RPMI8226 (cell line): ENCODE measurements at regions not wholly inside any gene's neighbourhood (a gene's known extent, or its start where the extent isn't known, plus 50 kb on each side); places are given as distances from the start of the nearest gene placed in this dataset.

Experiments
- DNase-seq: peaks from one replicate; pipeline ENCODE4 v3.0.0-alpha.2; 2015

- DNase-seq, result no peak
Observed at GRCh38 chr1:219521325-219521724, 91.6 kb downstream of the ZC3H11B start.

DNA sequence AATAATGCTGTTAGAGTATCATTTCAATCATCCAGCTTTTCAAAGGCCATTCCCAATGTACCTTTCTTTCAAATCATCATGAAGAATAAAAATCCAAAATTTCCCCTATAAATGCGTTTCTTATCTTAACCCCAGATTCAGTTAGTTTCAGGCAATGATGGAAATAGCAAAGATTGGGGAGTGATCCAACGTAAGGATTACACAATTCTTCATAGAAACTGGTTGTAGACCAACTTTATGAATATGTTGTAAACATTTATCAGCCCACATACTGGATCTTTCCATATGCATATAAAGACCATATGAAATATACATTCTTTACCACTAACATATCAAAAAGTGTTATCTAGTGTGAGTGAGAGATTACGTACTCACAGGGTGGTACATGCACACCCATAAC lies 92.7 kb downstream of the ZC3H11B start:
- DNase-seq, result no peak

- no peak for DNase-seq
Observed at GRCh38 chr1:219518907-219519248, 94.0 kb downstream of the ZC3H11B start.

- no peak for DNase-seq
Observed at GRCh38 chr1:219518168-219518906, 94.6 kb downstream of the ZC3H11B start.

GRCh38 chr1:219517031-219517430 lies 95.9 kb downstream of the ZC3H11B start:
- DNase-seq, result no peak

DNA sequence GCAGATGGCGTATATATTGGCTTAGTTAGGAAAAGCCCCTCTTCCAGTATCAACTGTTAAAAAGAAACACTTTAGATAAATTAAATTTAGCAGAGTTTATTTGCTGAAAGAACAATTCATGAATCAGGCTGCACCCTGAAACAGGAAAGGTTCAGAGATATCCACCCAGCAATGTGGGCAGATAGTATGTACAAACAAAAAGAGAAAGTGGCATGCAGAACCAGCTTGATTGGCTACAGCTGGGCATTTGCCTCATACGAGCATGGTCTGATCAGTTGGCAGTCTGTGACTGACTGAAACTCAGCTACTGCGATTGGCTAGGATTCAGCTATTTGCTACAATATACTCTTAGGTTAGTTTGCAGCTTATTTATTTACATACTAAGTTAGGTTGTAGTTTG lies 98.2 kb downstream of the ZC3H11B start:
- no peak for DNase-seq

DNA sequence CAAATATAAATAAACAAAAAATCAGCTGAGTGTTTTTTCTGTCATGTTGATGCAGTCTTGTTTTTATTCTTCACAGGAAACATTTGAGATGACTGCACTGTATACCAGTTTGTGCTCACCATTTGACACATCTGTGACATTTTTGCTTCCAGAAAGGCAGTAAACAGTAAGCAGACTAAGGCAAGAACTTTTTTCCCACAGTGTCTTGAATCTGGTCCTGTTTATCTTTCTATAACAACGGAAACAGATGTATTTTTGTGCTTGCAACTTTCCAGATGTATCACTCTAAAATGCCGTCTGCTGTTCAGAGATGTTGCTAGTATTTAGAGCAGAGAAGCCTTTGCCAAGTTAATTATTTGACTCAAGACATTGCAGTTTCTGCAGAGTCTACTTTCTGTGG lies 105.5 kb downstream of the ZC3H11B start:
- no peak for DNase-seq

- DNase-seq, result no peak
Observed at GRCh38 chr1:219506936-219507335, 106.0 kb downstream of the ZC3H11B start.

DNA sequence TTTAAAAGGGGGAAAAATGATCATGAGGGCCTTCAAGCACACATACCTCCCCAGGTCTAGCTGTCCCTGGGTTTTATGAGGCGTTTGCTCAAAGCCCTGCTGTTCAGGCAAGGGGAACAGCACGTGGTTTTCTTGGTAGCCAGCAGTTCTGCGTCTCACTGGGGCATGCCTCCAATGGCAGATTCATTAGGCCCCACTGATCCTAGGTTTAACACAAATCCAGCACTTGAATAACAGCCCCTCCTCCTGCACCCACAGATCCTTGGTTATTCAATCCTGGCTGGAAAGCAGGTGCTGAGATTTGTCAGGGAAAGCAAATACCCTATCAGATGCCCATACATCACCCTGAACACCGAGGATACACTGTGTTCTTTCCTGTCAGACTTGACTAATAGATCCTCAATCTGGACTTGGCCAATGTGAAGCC lies 106.4 kb downstream of the ZC3H11B start:
- DNase-seq, result no peak

GRCh38 chr1:219505886-219506285 lies 107.0 kb downstream of the ZC3H11B start:
- no peak for DNase-seq

DNA sequence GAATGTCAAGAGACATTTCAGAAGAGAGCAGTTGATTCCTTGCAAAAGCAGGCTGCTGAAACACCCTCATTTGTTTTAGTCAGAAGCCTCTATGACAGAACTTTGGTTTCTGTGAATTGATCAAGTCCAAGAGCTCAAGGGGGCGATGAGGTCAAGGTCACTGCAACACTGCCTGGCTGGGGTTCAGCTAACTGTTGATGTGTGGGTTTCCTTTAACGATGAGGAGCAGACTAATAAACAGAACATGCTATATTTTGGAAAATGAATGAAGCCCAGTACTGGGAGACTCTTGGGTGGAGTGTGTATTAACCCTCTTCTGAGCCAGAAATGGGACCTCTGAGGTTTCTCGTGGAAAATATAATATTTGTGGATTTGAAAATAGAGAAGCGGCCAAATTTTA lies 109.3 kb downstream of the ZC3H11B start:
- no peak for DNase-seq

DNA sequence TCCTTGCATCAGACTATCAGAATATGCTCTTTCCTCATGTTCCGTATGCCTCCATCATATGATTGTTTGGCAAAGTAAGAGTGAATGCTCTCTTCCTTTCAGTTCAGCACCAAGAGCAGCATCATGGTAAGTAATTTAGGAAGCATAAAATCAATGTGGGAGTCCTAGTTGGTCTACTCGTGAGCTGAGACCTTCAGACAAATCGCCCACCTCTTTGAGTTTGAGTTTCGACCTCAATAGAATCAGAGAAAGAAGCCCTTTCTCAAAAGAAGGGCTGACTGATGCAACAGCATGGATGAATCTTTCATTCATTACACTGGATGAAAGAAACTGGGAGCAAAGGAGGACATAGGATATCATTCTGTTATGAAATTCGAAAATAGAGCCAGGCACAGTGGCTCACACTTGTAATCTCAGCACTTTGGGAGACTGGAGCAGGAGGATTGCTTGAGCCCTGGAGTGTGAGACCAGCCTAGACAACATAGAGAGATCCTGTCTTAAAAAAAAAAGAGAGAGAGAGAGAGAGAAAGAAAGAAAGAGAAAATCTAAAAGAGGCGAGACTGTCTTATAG lies 112.5 kb downstream of the ZC3H11B start:
- no peak for DNase-seq

DNA sequence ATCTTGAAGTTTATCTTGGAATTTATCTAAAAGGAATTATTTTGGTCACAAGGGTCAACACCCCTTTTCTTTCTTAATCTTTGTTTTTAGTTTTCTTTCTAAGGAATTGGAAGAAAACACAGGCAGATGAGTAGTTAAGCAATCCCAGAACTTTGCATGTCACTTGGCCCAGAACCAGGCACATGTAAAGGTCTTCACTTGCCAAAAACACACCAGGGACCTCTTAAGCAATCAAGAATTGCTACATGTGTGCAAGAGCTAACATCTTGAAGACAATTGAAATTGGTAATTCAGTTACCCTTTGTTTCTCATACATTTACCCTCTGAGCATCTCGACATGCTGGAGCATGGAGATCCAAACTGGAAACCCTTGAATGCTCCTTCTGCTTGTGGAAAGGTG lies 114.2 kb downstream of the ZC3H11B start:
- no peak for DNase-seq

DNA sequence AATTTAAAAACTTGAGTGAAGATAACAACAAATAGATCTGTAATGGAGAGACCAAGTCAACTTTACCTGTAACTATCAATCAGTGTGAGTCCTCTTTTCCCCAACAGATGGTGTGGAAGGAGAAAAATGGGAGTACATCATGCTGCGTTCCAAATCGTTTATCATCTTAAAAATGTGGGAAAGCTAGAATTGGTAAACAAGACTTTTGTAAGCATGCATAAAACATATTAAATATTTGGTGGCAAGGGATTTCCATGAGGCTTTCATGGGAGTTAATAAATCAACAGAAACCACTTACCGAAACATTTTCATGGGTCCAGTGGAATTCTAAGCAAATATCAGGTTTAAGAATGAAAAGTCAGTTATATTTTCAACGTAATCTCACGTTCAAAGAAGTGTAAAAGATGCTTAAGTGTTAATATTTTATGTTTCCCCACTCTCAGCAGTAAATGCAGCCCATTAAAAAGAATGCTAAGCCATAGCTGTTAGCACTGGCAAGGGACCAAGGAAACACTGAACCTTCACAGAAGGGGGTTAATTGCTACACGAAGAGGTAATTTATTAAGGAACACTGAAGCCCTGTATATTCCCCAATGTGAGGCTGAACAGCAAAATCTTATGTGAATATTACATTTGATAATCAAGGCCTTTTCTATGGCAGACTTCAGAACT lies 117.0 kb downstream of the ZC3H11B start:
- DNase-seq, result no peak

DNA sequence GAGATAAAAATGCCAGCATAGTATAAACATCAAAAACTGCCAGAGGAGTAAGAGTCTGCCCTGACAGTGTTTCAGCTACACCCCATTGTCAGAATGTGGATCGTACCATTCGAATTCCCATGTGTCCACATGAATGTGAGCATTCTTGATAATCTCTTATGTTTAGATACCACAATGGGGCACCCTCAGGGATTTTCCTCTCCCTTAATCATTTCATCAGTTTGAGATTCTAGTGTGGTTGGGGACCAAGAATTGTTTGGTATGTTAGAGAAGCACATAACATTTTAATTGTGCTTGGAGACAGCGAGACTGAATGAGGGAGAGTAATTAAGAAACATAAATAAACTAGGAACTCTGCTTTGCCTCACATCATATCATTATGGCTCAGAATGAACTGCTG lies 120.2 kb downstream of the ZC3H11B start:
- no peak for DNase-seq

DNA sequence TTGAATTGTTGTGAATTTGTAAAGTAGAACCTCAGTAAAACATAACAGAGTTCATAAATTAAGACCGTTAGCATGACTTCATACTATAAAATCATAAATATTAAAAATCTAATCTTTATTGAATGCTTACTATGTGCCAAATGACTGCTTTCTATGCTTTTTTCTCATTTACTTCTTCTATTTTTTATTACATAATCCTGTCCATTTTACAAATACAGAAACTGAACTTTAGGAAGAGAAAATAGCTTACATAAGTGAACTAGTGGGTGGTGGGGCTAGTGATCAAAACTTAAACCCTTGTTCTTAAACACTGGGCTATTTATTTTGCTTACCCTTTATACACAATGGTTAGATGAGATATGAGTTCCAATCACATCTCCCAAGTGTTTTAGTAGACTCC lies 122.3 kb downstream of the ZC3H11B start:
- no peak for DNase-seq

GRCh38 chr1:219489636-219490035 lies 123.3 kb downstream of the ZC3H11B start:
- DNase-seq, result no peak

GRCh38 chr1:219488275-219488674 lies 124.6 kb downstream of the ZC3H11B start:
- no peak for DNase-seq

GRCh38 chr1:219483530-219483929 lies 129.4 kb downstream of the ZC3H11B start:
- DNase-seq, result no peak

DNA sequence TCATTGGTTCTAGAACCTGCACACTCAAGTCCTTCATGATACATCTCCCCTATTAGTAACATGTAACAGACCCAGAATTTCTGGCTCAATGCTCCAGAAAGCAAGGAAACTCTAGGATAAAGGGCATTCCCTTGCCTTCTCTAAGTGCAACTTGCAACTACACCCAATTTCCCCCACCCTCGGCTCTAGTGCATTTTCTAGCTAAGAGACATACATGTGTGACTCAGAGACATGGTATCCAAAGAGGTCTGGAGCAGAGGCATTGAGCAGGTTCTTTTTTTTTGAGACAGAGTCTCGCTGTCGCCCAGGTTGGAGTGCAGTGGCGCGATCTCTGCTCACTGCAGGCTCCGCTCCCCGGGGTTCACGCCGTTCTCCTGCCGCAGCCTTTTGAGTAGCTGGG lies 132.9 kb downstream of the ZC3H11B start:
- DNase-seq, result no peak

- no peak for DNase-seq
Observed at GRCh38 chr1:219478811-219479210, 134.1 kb downstream of the ZC3H11B start.

- DNase-seq, result no peak
Observed at GRCh38 chr1:219477861-219478260, 135.0 kb downstream of the ZC3H11B start.

- DNase-seq, result no peak
Observed at GRCh38 chr1:219476716-219477115, 136.2 kb downstream of the ZC3H11B start.

DNA sequence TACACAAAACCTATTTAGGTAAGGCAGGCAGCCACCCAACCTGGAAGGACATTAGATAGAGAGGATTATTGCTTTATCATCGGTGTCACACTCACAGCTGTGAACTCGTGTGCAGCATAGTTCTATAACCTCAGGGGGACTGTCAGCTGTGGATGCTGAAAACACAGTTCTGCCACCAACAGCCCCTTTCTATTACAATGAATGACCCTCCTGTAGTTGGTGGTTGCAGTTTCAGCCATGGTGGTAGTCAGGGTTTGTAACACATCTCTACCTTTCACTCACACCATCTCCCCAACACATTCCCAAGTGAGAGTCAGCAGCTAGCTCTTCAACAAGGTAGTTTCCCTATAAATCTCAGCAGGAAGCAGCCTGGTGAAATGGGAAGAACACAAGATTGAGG lies 136.8 kb downstream of the ZC3H11B start:
- no peak for DNase-seq

DNA sequence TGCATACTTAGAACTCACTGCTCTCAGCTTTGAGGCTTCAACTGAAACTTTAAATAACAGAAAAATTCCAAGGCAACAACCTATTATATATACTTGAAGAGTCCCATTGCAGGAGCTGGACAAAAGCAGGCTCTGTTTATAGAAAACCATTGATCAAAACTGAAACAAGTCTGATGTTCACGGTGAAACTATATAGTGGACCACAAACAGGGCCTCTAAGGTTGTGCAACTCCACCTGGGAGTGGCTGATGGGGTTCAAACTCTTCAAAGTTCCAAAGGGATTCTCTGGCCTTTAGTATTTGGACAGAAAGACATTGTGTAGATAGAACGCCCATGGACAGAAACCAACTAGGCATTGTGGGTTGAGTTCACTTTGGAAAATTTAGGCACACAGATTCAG lies 140.3 kb downstream of the ZC3H11B start:
- DNase-seq, result no peak
